OCI-LY3 (cell line): ENCODE measurements at regions not wholly inside any gene's neighbourhood (a gene's known extent, or its start where the extent isn't known, plus 50 kb on each side); places are given as distances from the start of the nearest gene placed in this dataset.

Experiments used
- EZH2phosphoT487 ChIP-seq: fragments of 200-600 bp; shearing (Covaris generic); IDR thresholded peaks from 2 replicates; pipeline ENCODE4 v1.6.1; 2018; ENCODE audit warnings: antibody characterized with exemption, mixed run types, low read depth
- TF ChIP-seq, protein P1 (sequence below): fragments of 200-600, 300-600 bp; sonication (generic); IDR thresholded peaks from 2 replicates; pipeline ENCODE4 v1.5.1; 2014; ENCODE audit warnings: antibody characterized with exemption, low read length, low read depth

DNA sequence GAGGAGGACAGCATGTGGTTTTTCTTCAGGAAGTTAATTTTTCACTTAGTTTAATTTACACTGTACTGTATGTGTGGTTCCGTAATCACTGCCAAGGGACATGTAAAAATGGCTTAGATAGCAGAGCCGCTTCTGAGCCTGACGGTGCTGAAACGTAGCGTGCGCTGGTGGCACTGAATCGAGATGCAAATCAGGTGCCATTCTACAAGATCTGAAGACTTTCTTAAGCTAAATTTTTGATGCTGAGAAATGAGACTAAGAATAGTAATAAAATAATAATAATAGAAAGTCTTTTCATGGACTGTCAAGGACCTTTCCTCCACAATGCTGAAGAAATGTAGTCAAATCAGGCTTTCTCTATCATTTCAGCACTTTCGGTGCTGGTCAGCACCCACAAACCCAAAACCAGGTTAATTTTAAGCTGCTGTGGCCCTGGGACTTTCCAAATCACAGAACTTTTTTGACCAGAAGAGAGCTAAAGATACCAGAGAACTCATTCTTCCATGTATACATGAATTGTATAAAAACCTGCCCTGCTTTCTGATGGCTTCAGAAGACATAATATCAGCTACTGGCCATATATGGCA lies 183.3 kb upstream of the LMO3 start:
- TF ChIP-seq, protein P1, sequence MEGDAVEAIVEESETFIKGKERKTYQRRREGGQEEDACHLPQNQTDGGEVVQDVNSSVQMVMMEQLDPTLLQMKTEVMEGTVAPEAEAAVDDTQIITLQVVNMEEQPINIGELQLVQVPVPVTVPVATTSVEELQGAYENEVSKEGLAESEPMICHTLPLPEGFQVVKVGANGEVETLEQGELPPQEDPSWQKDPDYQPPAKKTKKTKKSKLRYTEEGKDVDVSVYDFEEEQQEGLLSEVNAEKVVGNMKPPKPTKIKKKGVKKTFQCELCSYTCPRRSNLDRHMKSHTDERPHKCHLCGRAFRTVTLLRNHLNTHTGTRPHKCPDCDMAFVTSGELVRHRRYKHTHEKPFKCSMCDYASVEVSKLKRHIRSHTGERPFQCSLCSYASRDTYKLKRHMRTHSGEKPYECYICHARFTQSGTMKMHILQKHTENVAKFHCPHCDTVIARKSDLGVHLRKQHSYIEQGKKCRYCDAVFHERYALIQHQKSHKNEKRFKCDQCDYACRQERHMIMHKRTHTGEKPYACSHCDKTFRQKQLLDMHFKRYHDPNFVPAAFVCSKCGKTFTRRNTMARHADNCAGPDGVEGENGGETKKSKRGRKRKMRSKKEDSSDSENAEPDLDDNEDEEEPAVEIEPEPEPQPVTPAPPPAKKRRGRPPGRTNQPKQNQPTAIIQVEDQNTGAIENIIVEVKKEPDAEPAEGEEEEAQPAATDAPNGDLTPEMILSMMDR = no peak
- TF ChIP-seq EZH2phosphoT487 = no peak
